Karpas-422 (cell line): ENCODE measurements at regions not wholly inside any gene's neighbourhood (a gene's known extent, or its start where the extent isn't known, plus 50 kb on each side); places are given as distances from the start of the nearest gene placed in this dataset.
"Not testable (repeated sequence)": the region's sequence is repeated elsewhere in the genome, so short reads cannot be mapped to it uniquely, and the experiment has no call there.

ENCODE experiments used
- DNase-seq: peaks from one replicate; pipeline ENCODE4 v3.0.0-alpha.2; 2015
- H2AFZ ChIP-seq: fragments of 200-600 bp; sonication (generic); 2 replicates; pipeline ENCODE4 v1.6.1; 2014; ENCODE audit warnings: antibody characterized with exemption, low read length, mixed read lengths
- H3K27ac ChIP-seq: fragments of 200-600 bp; sonication (generic); 2 replicates; pipeline ENCODE4 v1.5.1; 2014; ENCODE audit warnings: mild to moderate bottlenecking, low read length, moderate library complexity
- H3K27me3 ChIP-seq: fragments of 200-600 bp; sonication (generic); 2 replicates; pipeline ENCODE4 v1.6.1; 2014; ENCODE audit warnings: low read length, mixed read lengths
- H3K36me3 ChIP-seq: fragments of 200-600 bp; sonication (generic); 2 replicates; pipeline ENCODE4 v1.6.1; 2014; ENCODE audit warnings: low read length, mixed read lengths; ENCODE audit not compliant: insufficient read depth
- H3K4me1 ChIP-seq: fragments of 200-600 bp; sonication (generic); 2 replicates; pipeline ENCODE4 v1.6.1; 2014; ENCODE audit warnings: mild to moderate bottlenecking, low read length, mixed read lengths
- H3K4me2 ChIP-seq: fragments of 200-600 bp; sonication (generic); 2 replicates; pipeline ENCODE4 v1.6.1; 2014; ENCODE audit warnings: low read length, low read depth, mild to moderate bottlenecking; ENCODE audit not compliant: poor library complexity, severe bottlenecking
- H3K4me3 ChIP-seq: fragments of 200-600 bp; sonication (generic); 2 replicates; pipeline ENCODE4 v1.5.1; 2014; ENCODE audit warnings: mild to moderate bottlenecking, antibody characterized with exemption, low read length, mixed read lengths
- H3K79me2 ChIP-seq: fragments of 200-600 bp; sonication (generic); 2 replicates; pipeline ENCODE4 v1.6.1; 2014; ENCODE audit warnings: mild to moderate bottlenecking, low read length, mixed read lengths
- H3K9ac ChIP-seq: fragments of 200-600 bp; sonication (generic); 2 replicates; pipeline ENCODE4 v1.6.0; 2014; ENCODE audit warnings: low read length
- H3K9me2 ChIP-seq: fragments of 200-600 bp; sonication (generic), shearing (Covaris generic); replicated peaks from 2 replicates; pipeline ENCODE4 v1.6.0; 2014; ENCODE audit warnings: mild to moderate bottlenecking, low read length, moderate library complexity; ENCODE audit not compliant: insufficient read depth
- H3K9me3 ChIP-seq: fragments of 300-700, 200-600 bp; sonication (generic); 2 replicates; pipeline ENCODE4 v1.6.1; 2014; ENCODE audit warnings: low read length, mixed read lengths
- H4K20me1 ChIP-seq: fragments of 200-600 bp; sonication (generic); 2 replicates; pipeline ENCODE4 v1.6.1; 2014; ENCODE audit warnings: mild to moderate bottlenecking, antibody characterized with exemption, low read length, low read depth; ENCODE audit not compliant: insufficient read depth

DNA sequence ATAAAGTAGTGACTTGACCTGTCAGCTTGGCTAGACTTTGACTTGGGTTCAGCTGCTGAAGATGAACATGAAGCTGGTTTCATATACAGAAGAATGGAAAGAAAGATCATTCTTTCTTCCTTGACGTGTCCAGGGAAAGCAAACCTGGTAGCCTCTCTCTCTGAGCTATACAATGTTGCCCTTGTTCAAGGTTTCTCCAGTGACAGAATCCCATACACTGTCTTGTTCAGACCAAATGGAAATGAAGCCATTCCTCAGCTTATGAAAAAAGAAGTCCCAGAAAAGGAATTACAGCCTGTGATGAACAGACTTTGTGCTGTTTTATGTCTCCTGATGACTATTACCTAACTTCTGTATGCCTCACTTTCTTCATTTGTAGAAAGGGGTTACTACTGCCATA, 349.8 kb upstream of the KLF4 start:
- no peaks in the 10 kb centered on the region for H3K4me1 ChIP-seq
- no peak overlapping the region for H3K4me3 ChIP-seq
- H3K27ac ChIP-seq: no peak overlapping the region
- H3K79me2 ChIP-seq: no peaks in the 10 kb centered on the region
- H2AFZ ChIP-seq: no peak overlapping the region
- H3K36me3 ChIP-seq: no peaks in the 10 kb centered on the region
- no peak for DNase-seq
- no peaks in the 10 kb centered on the region for H3K9me2 ChIP-seq
- H4K20me1 ChIP-seq: no peaks in the 10 kb centered on the region
- H3K27me3 ChIP-seq: no peaks in the 10 kb centered on the region
- H3K4me2 ChIP-seq: no peak overlapping the region
- H3K9ac ChIP-seq: no peak overlapping the region
- H3K9me3 ChIP-seq: no peaks in the 10 kb centered on the region

DNA sequence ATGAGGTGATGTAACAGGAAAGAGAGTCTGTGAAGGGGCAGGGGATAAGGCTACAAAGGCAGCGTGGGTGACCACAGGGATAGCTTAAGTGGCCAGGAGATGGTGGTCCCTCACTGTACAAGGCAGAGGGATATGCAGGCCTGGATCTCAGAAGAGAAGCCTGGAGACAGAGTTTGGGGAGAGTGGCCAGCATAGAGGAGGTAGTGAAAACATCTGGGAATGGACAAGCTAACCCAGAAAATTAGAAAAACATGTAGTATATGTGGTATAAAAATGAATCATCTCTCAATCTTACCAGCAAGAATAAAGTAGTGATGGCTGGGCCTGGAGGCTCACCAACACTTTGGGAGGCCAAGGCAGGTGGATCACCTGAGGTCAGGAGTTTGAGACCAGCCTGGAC, 349.2 kb upstream of the KLF4 start:
- Histone ChIP-seq H3K36me3 (no peaks in the 10 kb centered on the region), H4K20me1 (no peaks in the 10 kb centered on the region), H3K79me2 (no peaks in the 10 kb centered on the region), H3K9me2 (no peaks in the 10 kb centered on the region), H3K9ac (no peak overlapping the region), H3K4me2 (no peak overlapping the region), H2AFZ (no peak overlapping the region), H3K4me3 (no peak overlapping the region), H3K27ac (no peak overlapping the region), H3K27me3 (no peaks in the 10 kb centered on the region), H3K4me1 (no peaks in the 10 kb centered on the region), H3K9me3 (no peaks in the 10 kb centered on the region)
- DNase-seq: no peak

GRCh38 chr9:107836300-107836699, 346.7 kb upstream of the KLF4 start:
- no peaks in the 10 kb centered on the region for H3K9me3 ChIP-seq
- no peak overlapping the region for H3K27ac ChIP-seq
- H3K4me1 ChIP-seq: no peaks in the 10 kb centered on the region
- H2AFZ ChIP-seq: no peak overlapping the region
- H3K4me2 ChIP-seq: no peak overlapping the region
- no peaks in the 10 kb centered on the region for H3K27me3 ChIP-seq
- H3K9ac ChIP-seq: no peak overlapping the region
- H4K20me1 ChIP-seq: no peaks in the 10 kb centered on the region
- H3K79me2 ChIP-seq: no peaks in the 10 kb centered on the region
- no peak overlapping the region for H3K4me3 ChIP-seq
- no peak for DNase-seq
- no peaks in the 10 kb centered on the region for H3K9me2 ChIP-seq
- no peaks in the 10 kb centered on the region for H3K36me3 ChIP-seq

GRCh38 chr9:107833295-107833694, 343.7 kb upstream of the KLF4 start:
- no peaks in the 10 kb centered on the region for H3K9me3 ChIP-seq
- no peak overlapping the region for H2AFZ ChIP-seq
- H3K4me1 ChIP-seq: no peaks in the 10 kb centered on the region
- no peaks in the 10 kb centered on the region for H3K79me2 ChIP-seq
- H4K20me1 ChIP-seq: no peaks in the 10 kb centered on the region
- no peak overlapping the region for H3K4me3 ChIP-seq
- H3K9ac ChIP-seq: no peak overlapping the region
- DNase-seq: no peak
- no peaks in the 10 kb centered on the region for H3K9me2 ChIP-seq
- no peaks in the 10 kb centered on the region for H3K27me3 ChIP-seq
- H3K36me3 ChIP-seq: no peaks in the 10 kb centered on the region
- H3K4me2 ChIP-seq: no peak overlapping the region
- no peak overlapping the region for H3K27ac ChIP-seq

DNA sequence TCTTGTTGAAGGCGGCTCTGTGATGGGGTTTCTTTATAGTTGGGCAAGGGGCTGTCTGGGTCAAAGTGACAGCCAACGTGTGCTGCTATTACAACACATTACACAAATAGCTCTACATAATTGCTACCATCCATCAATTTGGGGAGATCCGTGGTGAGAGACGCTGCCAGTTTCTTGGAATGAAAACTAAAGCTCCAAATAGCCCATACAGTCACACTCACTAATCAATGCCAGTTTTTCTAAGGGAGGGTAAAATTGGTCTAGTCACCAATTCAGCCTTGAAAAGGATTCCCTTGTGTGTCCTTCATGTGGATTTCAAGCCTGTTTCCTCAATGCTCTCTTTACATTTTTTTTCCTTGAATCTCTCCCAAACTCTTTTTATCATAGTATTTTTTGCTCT, 343.3 kb upstream of the KLF4 start:
- Histone ChIP-seq H3K27me3 (no peaks in the 10 kb centered on the region), H3K4me2 (no peak overlapping the region), H3K9me3 (no peaks in the 10 kb centered on the region), H3K79me2 (no peaks in the 10 kb centered on the region), H3K36me3 (no peaks in the 10 kb centered on the region), H4K20me1 (no peaks in the 10 kb centered on the region), H2AFZ (no peak overlapping the region), H3K4me1 (no peaks in the 10 kb centered on the region), H3K4me3 (no peak overlapping the region), H3K27ac (no peak overlapping the region), H3K9me2 (no peaks in the 10 kb centered on the region), H3K9ac (no peak overlapping the region)
- no peak for DNase-seq

DNA sequence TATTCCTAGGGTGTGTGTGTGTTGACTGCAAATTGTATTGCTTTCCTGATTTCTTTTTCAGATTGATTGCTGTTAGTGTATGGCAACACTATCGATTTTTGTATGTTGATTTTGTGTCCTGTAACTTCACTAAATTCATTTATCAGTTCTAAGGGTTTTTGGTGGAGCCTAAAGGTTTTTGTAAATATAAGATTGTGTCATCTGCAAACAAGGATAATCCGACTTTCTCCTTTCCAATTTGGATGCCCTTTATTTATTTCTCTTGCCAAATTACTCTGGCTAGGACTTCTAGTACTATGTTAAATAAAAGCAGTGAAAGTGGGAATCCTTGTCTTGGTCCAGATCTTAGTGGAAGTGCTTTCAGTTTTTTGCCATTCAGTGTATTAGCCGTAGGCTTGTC, 340.9 kb upstream of the KLF4 start:
- H3K4me2 ChIP-seq: no peak overlapping the region
- no peak overlapping the region for H3K4me3 ChIP-seq
- H3K9me3 ChIP-seq: no peaks in the 10 kb centered on the region
- H3K9ac ChIP-seq: no peak overlapping the region
- no peaks in the 10 kb centered on the region for H3K4me1 ChIP-seq
- H3K27ac ChIP-seq: no peak overlapping the region
- no peaks in the 10 kb centered on the region for H3K9me2 ChIP-seq
- no peaks in the 10 kb centered on the region for H3K27me3 ChIP-seq
- no peaks in the 10 kb centered on the region for H4K20me1 ChIP-seq
- H3K79me2 ChIP-seq: no peaks in the 10 kb centered on the region
- no peaks in the 10 kb centered on the region for H3K36me3 ChIP-seq
- no peak for DNase-seq
- no peak overlapping the region for H2AFZ ChIP-seq

DNA sequence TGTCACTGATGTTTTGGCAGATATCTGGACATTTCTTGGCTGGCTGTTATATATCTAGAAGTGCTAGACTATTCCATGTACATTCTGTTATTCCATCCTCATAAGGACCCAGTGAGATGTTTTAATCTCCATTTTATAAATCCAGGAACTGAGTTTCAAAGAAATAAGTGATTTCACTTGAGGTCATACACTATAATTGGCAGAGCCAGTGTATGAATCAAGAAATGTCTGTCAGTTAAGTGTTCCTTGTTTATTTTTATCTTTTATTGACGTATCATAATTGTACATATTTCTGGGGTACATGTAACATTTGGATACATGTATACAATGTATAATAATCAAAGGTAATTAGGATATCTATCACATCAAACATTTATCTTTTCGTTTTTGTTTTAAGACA, 338.3 kb upstream of the KLF4 start:
- no peaks in the 10 kb centered on the region for H3K36me3 ChIP-seq
- H3K9me3 ChIP-seq: no peaks in the 10 kb centered on the region
- H2AFZ ChIP-seq: no peak overlapping the region
- H3K27ac ChIP-seq: no peak overlapping the region
- no peaks in the 10 kb centered on the region for H3K79me2 ChIP-seq
- no peak overlapping the region for H3K9ac ChIP-seq
- DNase-seq: no peak
- H4K20me1 ChIP-seq: no peaks in the 10 kb centered on the region
- no peaks in the 10 kb centered on the region for H3K9me2 ChIP-seq
- H3K4me1 ChIP-seq: no peaks in the 10 kb centered on the region
- H3K4me2 ChIP-seq: no peak overlapping the region
- no peak overlapping the region for H3K4me3 ChIP-seq
- no peaks in the 10 kb centered on the region for H3K27me3 ChIP-seq

GRCh38 chr9:107827304-107827703, 337.7 kb upstream of the KLF4 start:
- Histone ChIP-seq H3K9me2 (no peaks in the 10 kb centered on the region), H3K27me3 (no peaks in the 10 kb centered on the region), H3K4me3 (no peak overlapping the region), H3K4me1 (no peaks in the 10 kb centered on the region), H3K36me3 (no peaks in the 10 kb centered on the region), H3K79me2 (no peaks in the 10 kb centered on the region), H2AFZ (no peak overlapping the region), H3K4me2 (no peak overlapping the region), H4K20me1 (no peaks in the 10 kb centered on the region), H3K9me3 (no peaks in the 10 kb centered on the region), H3K9ac (no peak overlapping the region), H3K27ac (no peak overlapping the region)
- DNase-seq: no peak

DNA sequence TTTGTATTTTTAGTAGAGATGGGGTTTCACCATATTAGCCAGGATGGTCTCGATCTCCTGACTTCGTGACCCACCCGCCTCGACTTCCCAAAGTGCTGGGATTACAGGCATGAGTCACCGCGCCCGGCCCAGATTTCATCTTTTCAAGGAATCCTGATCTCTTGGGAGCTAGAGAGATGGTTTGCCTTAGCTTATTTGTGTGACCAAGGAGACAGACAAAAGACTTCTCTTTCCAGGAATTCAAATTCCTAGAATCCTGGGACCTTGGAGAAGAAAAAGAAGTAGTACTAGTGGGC, 337.1 kb upstream of the KLF4 start:
- not testable (repeated sequence) for H3K4me3 ChIP-seq, H3K9me3 ChIP-seq, H3K9me2 ChIP-seq, H3K9ac ChIP-seq, H3K27ac ChIP-seq, H3K4me2 ChIP-seq, H4K20me1 ChIP-seq, H3K79me2 ChIP-seq, DNase-seq, H2AFZ ChIP-seq, H3K36me3 ChIP-seq, H3K4me1 ChIP-seq, H3K27me3 ChIP-seq
